ENCODE measurements at regions not wholly inside any gene's neighbourhood (a gene's known extent, or its start where the extent isn't known, plus 50 kb on each side); places are given as distances from the start of the nearest gene placed in this dataset.

GRCh38 chr16:61596655-61597054 lies 439.6 kb downstream of the CDH8 start:
- no peaks in the 10 kb centered on the region for H3K79me2 ChIP-seq (ENCODE audit: insufficient read depth, low read length)
- TF ChIP-seq CTCF (IDR thresholded peaks at IDR 0.05; ENCODE audit: extremely low read depth, low read depth, low read length), result no peak

GRCh38 chr16:61595605-61596004 lies 440.6 kb downstream of the CDH8 start:
- Histone ChIP-seq H3K4me1 (ENCODE audit: insufficient read depth, low read length) (no peaks in the 10 kb centered on the region), H3K4me3 (ENCODE audit: insufficient read depth, low read length) (no peak overlapping the region), H3K79me2 (ENCODE audit: insufficient read depth, low read length) (no peaks in the 10 kb centered on the region), H3K4me2 (ENCODE audit: insufficient read depth, low read length) (no peak overlapping the region), H3K36me3 (ENCODE audit: insufficient read depth, low read length) (no peaks in the 10 kb centered on the region), H3K9me3 (ENCODE audit: low read depth, low read length) (no peaks in the 10 kb centered on the region), H3K27ac (ENCODE audit: low read depth, low read length) (no peak overlapping the region), H3K27me3 (ENCODE audit: insufficient read depth, low read length) (no peaks in the 10 kb centered on the region), H2AFZ (ENCODE audit: low read length) (no peak overlapping the region), H4K20me1 (ENCODE audit: insufficient read depth, low read length) (no peaks in the 10 kb centered on the region)
- DNase-seq (ENCODE audit: insufficient read length, low spot score, missing footprints), result no peak
- TF ChIP-seq CTCF (IDR thresholded peaks at IDR 0.05; ENCODE audit: extremely low read depth, low read depth, low read length), result no peak

More at GRCh38 chr16:61596655-61597054, 439.6 kb downstream of the CDH8 start:
- Histone ChIP-seq H3K4me2 (ENCODE audit: insufficient read depth, low read length) (no peak overlapping the region), H3K27me3 (ENCODE audit: insufficient read depth, low read length) (no peaks in the 10 kb centered on the region), H3K9me3 (ENCODE audit: low read depth, low read length) (no peaks in the 10 kb centered on the region), H3K4me1 (ENCODE audit: insufficient read depth, low read length) (no peaks in the 10 kb centered on the region), H3K4me3 (ENCODE audit: insufficient read depth, low read length) (no peak overlapping the region), H3K36me3 (ENCODE audit: insufficient read depth, low read length) (no peaks in the 10 kb centered on the region), H3K27ac (ENCODE audit: low read depth, low read length) (no peak overlapping the region), H2AFZ (ENCODE audit: low read length) (no peak overlapping the region), H4K20me1 (ENCODE audit: insufficient read depth, low read length) (no peaks in the 10 kb centered on the region)
- no peak for DNase-seq (ENCODE audit: insufficient read length, low spot score, missing footprints)

GRCh38 chr16:61590577-61590976 lies 445.7 kb downstream of the CDH8 start:
- H3K9me3 ChIP-seq (ENCODE audit: low read depth, low read length), result no peaks in the 10 kb centered on the region
- no peak overlapping the region for H3K4me3 ChIP-seq (ENCODE audit: insufficient read depth, low read length)
- TF ChIP-seq CTCF (IDR thresholded peaks at IDR 0.05; ENCODE audit: extremely low read depth, low read depth, low read length), result no peak
- no peaks in the 10 kb centered on the region for H3K36me3 ChIP-seq (ENCODE audit: insufficient read depth, low read length)
- no peaks in the 10 kb centered on the region for H3K79me2 ChIP-seq (ENCODE audit: insufficient read depth, low read length)
- H3K4me1 ChIP-seq (ENCODE audit: insufficient read depth, low read length), result no peaks in the 10 kb centered on the region
- no peak overlapping the region for H2AFZ ChIP-seq (ENCODE audit: low read length)
- H4K20me1 ChIP-seq (ENCODE audit: insufficient read depth, low read length), result no peaks in the 10 kb centered on the region
- DNase-seq (ENCODE audit: insufficient read length, low spot score, missing footprints), result no peak
- H3K4me2 ChIP-seq (ENCODE audit: insufficient read depth, low read length), result no peak overlapping the region
- H3K27ac ChIP-seq (ENCODE audit: low read depth, low read length), result no peak overlapping the region
- H3K27me3 ChIP-seq (ENCODE audit: insufficient read depth, low read length), result no peaks in the 10 kb centered on the region

GRCh38 chr16:61587526-61587925 lies 448.7 kb downstream of the CDH8 start:
- no peak overlapping the region for H3K4me2 ChIP-seq (ENCODE audit: insufficient read depth, low read length)
- no peak for TF ChIP-seq CTCF (IDR thresholded peaks at IDR 0.05; ENCODE audit: extremely low read depth, low read depth, low read length)
- H3K36me3 ChIP-seq (ENCODE audit: insufficient read depth, low read length), result no peaks in the 10 kb centered on the region
- no peak for DNase-seq (ENCODE audit: insufficient read length, low spot score, missing footprints)
- no peaks in the 10 kb centered on the region for H3K27me3 ChIP-seq (ENCODE audit: insufficient read depth, low read length)
- no peak overlapping the region for H3K27ac ChIP-seq (ENCODE audit: low read depth, low read length)
- no peak overlapping the region for H2AFZ ChIP-seq (ENCODE audit: low read length)
- no peaks in the 10 kb centered on the region for H4K20me1 ChIP-seq (ENCODE audit: insufficient read depth, low read length)
- H3K9me3 ChIP-seq (ENCODE audit: low read depth, low read length), result no peaks in the 10 kb centered on the region
- no peak overlapping the region for H3K4me3 ChIP-seq (ENCODE audit: insufficient read depth, low read length)
- H3K4me1 ChIP-seq (ENCODE audit: insufficient read depth, low read length), result no peaks in the 10 kb centered on the region
- H3K79me2 ChIP-seq (ENCODE audit: insufficient read depth, low read length), result no peaks in the 10 kb centered on the region
